SIG-M5 treated with dmso at 0.1 percent for 504 hours (cell line): ENCODE measurements at regions not wholly inside any gene's neighbourhood (a gene's known extent, or its start where the extent isn't known, plus 50 kb on each side); places are given as distances from the start of the nearest gene placed in this dataset.
"Not testable (repeated sequence)": the region's sequence is repeated elsewhere in the genome, so short reads cannot be mapped to it uniquely, and the experiment has no call there.

Source experiments
- DNase-seq: peaks from one replicate; lab custom pipeline; 2025; ENCODE audit not compliant: unreplicated experiment; lab: John Stamatoyannopoulos, UW

DNA sequence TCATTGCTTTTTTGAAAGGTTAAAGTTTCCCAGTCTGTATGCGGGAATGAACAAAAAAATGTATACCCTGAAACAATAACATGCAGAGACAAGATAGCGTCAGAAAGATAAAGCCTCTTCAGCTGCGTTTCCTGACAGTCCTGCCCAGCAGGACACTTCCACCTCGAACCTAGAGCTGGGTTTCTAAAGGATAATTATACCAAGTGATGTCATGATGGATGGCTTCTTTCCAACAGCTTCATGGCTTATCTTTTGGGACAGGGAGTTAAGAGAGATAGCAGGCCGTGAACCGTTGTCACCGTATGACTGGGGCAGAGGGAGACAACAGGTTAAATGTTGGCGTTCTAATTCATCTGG lies 267.6 kb upstream of the SGK1 start:
- no peak for DNase-seq

- DNase-seq: no peak
Measured at GRCh38 chr6:134584847-134585516, 267.1 kb upstream of the SGK1 start.

- DNase-seq: no peak
Measured at GRCh38 chr6:134577998-134578397, 260.1 kb upstream of the SGK1 start.

DNA sequence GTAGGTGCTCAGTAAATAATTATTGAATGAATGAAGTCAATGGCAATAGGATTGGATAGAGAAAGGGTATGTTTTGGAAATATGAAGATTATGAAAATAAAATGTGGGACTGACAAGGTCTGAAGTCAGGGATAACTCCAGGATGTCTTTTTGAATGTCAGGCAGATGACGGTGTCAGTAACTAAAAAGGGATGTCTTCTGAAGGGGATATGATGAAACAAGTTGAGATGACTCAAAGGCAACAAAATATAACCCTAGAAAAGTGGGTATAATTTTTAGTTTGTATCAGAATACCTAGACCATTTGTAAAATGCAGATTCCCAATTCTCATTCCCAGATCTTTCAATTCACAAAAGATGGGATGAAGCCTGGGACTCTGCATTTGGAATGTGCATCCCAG lies 257.3 kb upstream of the SGK1 start:
- DNase-seq: peak; percentile 4

DNA sequence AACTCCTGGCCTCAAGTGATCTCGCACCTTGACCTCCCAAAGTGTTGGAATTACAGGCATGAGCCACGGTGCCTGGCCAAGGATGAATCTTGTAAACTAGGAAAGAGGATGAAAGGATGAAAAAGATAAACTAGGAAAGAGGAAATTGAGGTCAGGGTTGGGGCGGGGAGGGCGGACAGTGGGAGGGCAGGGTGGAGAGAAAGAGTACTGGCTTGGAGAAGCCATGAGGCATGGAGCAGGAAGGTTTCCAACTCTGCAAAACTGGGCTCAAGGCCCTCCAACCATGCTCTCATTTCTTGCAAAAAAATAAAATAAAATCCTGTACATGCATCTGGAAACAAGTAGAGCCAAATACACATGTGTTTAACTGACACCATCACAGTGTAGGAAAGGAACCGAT lies 256.6 kb upstream of the SGK1 start:
- no peak for DNase-seq

DNA sequence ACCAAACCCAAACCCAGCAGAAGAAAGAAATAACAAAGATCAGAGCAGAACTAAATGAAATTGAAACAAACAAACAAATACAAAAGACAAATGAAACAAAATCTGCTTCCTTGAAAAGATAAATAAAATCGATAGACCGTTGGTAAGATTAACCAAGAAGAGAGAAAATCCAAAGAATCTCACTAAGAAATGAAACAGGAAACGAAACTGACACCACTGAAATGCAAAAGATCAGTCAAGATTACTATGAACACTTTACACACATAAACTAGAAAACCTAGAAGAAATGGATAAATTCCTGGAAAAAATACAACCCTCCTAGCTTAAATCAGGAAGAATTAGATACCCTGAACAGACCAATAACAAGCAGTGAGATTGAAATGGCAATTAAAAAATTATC lies 252.1 kb upstream of the SGK1 start:
- DNase-seq: peak; percentile 29

DNA sequence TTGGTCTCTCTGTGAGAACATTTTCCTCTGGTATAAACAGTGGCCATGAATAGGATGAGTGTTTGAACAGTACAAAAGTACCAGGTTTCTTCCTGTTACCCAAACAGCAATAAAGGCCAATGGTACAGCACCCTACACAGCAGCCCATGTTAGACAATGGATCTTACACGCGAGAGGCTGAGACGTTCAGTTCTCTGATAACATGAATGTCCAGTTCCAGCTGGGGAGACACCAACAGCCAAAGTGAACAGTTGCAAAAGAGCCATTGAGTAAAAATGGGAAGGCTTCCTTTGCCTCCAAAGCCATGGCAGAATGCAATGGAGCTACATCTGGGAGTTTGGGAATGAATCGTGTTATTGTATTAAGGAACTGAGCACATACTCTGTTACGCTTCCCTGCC lies 246.8 kb upstream of the SGK1 start:
- no peak for DNase-seq

- no peak for DNase-seq
Measured at GRCh38 chr6:134560019-134560418, 242.1 kb upstream of the SGK1 start.

- DNase-seq: no peak
Measured at GRCh38 chr6:134557509-134557908, 239.6 kb upstream of the SGK1 start.

GRCh38 chr6:134555672-134556071 lies 237.8 kb upstream of the SGK1 start:
- no peak for DNase-seq

DNA sequence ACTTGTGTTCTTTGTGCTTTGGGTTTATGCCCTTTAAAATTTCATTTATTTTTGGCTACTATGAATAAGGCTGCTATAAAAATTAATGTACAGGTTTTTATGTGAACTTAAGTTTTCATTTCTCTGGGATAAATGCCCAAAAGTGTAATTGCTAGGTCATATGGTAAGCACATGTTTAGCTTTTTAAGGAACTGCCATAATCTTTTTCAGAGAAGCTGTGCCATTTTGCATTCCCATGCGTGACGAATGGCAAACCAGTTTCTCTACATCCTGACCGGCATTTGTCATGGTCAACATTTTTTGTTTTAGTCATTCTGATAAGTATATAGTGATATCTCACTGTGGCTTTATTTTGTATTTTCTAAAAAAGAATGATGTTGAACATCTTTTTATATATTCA lies 236.0 kb upstream of the SGK1 start:
- DNase-seq: no peak

DNA sequence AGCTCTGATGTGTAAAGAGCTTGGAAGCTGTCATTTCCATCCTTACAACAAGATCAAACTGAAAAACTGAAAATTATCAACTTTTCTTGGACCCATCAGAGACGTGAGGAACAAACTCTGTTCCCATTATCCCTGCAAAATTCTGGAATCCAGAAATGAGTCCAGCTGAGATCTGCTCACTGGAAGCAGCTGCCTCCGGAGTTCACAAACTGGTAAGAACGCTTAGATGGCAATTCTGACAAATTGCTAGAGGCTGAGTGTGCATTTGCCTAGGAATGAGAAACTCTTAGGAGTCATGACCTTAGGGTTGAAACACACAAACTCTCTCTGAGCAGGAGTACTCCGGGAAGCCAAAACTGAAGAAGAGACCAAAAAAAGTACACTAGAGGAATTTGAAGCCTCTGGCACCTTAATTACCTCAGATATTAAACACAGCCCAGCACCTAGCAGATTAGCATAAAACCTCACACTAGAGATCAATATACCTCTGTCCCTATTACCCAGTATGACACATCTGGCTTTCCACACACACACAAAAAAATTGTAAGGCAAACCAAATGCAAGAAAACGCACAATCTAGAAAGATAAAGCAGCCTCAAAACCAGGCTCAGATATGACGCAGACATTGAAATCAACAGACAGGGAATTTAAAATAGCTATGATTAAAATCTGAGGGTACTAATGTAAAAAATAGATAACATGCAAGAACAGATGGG lies 233.5 kb upstream of the SGK1 start:
- no peak for DNase-seq

DNA sequence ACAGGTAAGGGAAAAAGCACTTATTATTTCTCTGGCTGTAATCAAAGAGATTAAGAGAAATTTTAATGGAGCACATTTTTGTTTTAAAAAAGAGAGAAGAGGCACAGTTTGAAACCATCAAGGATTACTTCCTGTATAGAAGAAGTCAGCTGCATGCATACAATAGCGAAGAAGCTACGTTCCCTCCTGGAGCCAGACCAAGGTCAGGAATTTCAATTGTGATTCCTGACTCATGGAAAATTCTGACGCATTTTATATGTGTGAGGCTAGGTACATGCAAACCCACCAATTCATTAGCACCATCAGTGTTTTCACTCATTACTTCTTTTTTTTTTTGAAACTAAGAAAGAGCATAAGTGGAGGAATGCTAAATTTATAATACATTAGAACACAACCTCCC lies 232.7 kb upstream of the SGK1 start:
- no peak for DNase-seq

GRCh38 chr6:134549854-134550253 lies 231.9 kb upstream of the SGK1 start:
- DNase-seq: no peak

DNA sequence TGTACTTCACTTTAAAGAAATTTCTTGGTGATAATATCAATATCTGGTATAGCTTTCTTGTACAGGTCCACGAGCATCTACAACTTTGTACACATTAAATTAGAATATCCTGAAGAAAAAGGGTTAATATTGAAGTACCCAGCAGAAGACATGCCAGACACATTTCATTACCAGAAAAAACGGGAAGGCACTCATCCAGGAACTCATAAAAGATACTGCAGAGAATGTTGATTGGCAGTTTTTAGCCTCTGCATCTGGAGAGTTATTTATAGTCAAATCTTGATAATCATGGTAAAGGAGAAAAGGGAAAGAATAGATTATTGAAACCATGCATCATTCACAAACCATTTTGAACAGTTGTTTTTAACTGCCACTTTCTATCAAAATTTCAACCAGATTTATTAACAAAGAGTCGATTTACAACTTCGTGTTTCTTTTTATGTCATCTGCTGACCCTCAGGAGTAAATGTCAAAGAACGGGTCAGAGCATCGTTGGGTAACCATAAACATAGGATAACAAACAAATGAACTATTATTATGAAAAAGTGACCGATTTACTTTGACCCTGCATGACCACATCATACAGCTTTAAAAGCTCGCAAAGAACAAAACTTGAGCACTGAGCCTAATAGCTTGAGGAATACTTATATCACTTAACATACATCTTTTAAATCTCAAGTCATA lies 229.2 kb upstream of the SGK1 start:
- DNase-seq: no peak

DNA sequence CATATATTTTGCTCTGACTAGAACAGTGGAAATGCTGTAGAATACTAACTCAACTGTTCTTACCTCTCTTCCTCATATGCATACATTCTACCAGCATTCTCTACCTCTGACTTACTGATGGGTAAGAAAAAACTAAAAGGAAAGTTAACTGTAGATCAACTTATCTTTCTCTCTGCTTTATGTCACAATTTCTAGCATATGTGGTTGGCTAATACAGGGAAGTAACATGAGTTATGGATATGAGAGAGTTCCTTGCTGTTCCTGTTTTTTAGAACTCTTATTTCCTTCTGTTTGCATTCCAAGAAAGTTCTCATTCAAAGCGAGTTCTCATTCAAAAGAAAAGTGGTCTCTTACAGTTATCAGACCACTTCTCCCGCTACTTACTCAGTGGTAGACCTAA lies 226.8 kb upstream of the SGK1 start:
- DNase-seq: peak; percentile 3

DNA sequence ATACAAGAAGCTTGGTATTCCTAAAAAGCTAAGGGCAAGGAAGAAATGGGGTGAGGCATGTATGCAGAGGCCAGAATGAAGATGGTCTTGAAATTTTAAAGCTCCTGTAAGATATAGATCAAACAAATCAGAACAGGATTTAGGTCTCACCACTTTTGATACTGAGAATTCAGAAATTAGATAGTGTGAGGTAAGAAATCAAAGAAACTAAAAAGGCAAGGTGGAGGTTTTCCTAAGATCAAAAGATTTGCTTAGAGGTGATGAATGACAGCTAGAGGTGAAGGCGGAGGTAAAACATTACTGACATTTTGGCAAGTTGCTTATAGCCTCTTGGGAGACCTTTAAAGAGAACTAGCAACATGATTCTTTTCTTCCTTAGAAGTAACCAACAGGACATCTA lies 225.2 kb upstream of the SGK1 start:
- DNase-seq: no peak

- DNase-seq: no peak
Measured at GRCh38 chr6:134541001-134541400, 223.1 kb upstream of the SGK1 start.

DNA sequence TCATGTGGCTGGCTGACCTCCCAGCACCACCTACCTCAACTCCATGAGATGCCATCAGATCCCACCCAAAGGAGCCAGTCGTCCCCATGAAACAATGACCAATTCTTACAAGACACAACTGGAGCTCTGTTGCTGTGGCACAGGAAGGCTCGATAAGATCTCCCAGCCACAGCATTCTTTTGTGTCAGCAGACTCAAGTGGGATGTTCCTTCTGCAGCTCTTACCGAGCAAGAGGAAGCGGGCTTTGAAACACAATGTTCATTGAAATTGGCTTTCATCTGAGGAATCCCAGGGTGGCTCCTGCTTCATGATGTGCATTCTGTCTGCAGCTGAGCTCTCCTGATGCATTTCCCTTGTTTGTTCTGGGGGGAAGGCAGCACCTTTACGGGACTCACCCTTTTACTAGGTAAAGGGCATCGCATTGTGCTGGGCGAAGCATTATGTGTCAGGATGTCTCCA lies 222.0 kb upstream of the SGK1 start:
- DNase-seq: no peak

GRCh38 chr6:134537765-134538164 lies 219.9 kb upstream of the SGK1 start:
- not testable (repeated sequence) for DNase-seq

DNA sequence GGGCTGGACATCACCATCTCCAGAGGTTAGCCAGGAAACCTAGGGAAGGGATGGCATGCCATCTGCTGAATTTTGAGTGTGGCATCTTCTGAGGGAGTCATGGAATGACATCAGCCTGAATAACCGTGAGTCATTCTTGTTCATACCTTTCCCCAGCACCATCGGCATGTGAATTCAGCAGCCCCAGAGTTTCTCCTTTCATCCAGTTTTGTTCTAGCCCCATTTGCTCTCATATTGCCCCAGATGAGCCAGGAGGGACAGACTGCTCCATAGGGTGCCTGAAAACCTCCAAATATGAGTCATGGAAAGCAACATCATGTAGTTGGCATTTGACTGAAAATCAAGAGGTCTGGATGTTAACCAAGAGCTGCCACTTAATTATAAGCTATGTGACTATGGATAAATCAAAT lies 219.2 kb upstream of the SGK1 start:
- no peak for DNase-seq

DNA sequence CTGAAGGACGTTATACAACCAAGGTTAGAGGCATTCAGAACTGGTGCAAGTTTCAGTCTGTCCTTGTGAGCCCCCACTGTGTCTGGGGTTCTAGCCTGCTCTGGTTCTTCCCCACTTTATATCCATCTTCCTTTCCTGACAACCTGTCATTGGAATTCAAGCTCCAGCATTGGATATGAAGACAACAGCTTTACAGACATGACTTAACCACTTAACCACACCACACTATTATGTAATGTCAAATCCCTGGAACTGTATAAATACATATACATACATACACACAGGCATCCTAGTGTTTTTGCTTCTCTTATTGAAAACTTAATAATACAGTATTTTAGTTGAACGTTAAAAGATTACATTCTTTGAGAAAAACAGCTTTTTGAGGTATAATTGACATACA lies 217.9 kb upstream of the SGK1 start:
- DNase-seq: no peak
